LHCN-M2 (cell line): ENCODE measurements at regions not wholly inside any gene's neighbourhood (a gene's known extent, or its start where the extent isn't known, plus 50 kb on each side); places are given as distances from the start of the nearest gene placed in this dataset.

ENCODE experiments used
- DNase-seq: peaks from one replicate; pipeline ENCODE4 v3.0.0-alpha.2; 2012; ENCODE audit warnings: low read depth

GRCh38 chr1:194194724-194195123 is 1008.3 kb upstream of the B3GALT2 start:
- peak; percentile 20 for DNase-seq

- DNase-seq = no peak
Observed at GRCh38 chr1:194184974-194185373, 998.6 kb upstream of the B3GALT2 start.

GRCh38 chr1:194184425-194184824 is 998.0 kb upstream of the B3GALT2 start:
- DNase-seq = no peak

DNA sequence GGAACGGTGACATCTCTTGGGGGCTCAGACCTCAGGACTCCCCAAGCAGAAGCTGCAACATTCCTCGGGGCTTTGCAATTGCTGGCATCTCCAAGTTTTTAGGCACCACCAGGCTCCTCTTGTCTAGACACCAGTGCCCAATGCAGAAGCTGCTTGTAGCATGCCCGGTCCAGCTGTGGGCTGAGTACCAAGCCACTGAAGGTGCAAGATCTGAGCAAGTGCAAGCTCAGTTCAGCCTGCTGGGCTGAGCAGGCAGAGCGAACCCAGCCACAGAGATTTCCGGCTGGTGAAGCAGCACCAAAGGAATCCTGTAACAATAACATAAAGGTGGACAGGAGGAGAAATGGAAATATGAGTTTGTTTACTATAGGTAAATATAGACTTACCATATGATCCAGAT is 995.4 kb upstream of the B3GALT2 start:
- no peak for DNase-seq

DNA sequence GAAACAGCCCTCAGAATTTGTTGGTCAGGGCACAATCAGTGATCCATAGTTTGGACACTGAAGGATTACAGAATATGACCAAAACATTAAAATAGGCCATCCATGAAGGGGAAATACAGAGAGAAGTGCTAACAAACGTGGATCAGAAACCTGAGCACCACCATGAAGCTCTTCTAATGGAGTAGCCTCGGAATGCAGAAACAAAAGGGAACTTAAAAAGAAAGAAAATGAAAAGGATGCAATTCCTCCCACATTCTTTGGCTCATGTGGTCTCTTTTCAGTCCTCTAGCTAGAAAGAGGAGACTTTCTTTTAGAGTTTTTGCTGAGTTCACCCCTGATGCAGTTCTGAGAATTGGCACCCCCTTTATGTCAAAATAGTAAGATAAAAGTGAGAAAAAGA is 989.8 kb upstream of the B3GALT2 start:
- DNase-seq = no peak

DNA sequence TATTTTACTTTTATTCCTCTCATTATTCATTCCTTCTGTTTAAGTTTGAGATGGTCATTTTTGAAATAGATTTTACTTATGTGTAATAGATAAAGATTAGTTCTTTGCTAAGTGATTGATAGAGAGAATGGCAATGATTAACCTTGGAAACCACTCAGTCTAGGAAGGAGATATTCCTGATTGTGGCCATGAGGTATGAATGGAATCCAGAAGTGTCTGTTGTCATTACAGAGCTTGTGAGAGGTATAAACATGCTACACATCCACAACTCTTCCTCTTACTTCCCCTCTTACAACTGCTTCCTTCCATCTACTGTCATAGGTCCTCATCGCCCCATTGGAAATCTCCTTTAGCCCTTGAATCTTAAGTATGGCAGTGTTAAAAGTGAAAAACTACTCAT is 988.8 kb upstream of the B3GALT2 start:
- DNase-seq = no peak

DNA sequence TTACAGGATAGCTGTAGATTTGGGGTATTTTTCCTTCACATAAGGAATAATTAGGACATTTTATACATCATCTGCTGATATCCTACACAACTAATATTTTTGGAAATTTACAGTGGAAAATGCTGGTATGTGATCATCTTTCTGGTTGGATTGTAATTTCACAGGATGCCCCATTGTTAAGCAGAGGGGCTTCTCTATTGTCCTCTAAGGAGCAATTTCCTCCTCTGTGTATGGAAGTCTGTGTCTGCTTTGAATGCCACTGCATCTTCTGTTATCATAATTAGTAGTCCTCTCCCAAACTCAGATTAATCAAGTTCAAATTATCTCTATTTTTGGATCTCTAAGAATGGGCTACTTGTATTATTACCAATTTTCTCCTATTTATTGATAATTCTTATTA is 988.1 kb upstream of the B3GALT2 start:
- no peak for DNase-seq

- no peak for DNase-seq
Observed at GRCh38 chr1:194171596-194171995, 985.2 kb upstream of the B3GALT2 start.

DNA sequence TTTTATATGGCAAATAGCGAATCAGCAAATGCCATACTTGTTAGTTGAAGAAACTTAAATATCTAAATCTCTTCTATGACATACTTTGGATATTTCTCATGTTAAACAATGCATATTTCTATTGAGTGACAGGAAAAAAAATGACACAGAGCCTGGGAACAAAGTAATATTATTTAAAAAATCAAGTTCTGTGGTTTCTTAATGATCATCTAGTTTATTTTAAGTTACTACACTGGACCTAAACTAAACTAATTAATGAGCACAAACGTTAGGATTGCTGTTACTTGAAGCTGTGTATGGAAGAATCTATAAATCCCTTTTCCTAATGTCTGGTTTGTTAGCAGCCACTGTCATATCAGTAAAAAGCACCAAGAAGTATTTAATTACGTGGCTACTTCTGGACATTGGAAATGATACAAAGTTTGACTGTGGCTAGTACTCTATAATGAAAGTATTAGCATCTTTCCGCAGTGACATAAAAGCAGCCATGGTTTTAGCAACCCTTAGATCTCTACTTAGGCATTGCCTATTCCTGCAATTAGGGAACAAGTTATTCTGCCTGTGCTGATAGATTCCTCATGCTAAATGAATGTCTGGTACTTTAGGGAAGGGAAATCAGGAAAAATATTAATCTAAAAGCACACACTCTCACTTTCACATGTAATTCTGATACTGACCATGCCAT is 981.7 kb upstream of the B3GALT2 start:
- DNase-seq = no peak

DNA sequence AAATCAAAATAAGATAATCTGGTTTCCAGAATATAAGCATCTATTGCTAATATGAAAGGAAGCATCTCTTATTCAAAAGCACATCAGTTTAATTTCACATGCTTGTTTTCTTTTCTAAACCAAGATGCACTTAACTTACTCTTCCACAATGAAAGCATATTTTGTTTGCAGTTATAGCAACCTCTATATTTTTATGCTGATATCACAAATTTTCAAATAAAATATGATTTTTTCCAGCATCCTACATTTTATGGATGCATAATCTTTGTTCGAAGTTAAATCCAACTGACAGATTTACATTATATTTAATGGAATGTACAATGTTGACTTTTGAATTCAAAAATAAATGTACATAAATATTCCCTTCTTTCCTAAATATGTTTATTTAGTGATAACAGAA is 978.3 kb upstream of the B3GALT2 start:
- DNase-seq = no peak

- peak; percentile 25 for DNase-seq
Observed at GRCh38 chr1:194161591-194161990, 975.2 kb upstream of the B3GALT2 start.

DNA sequence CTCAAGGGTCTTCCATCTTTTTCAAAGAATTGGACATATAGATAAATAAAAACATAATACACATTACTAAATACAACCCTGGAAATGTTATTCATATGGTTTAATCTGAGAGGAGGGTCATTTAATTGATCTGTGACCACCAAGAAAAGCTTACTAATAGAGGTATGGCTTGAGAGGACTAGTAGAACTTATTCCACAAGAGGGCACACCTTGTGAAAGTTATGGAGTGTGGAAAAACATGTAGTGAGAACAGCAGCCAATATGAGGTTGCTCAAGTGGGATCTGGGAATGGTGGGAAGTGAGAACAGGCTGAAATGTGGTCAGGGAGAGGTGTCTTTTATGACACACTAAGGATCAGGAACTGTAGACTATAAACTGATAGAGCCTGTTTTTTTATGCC is 973.5 kb upstream of the B3GALT2 start:
- DNase-seq = peak; percentile 12

DNA sequence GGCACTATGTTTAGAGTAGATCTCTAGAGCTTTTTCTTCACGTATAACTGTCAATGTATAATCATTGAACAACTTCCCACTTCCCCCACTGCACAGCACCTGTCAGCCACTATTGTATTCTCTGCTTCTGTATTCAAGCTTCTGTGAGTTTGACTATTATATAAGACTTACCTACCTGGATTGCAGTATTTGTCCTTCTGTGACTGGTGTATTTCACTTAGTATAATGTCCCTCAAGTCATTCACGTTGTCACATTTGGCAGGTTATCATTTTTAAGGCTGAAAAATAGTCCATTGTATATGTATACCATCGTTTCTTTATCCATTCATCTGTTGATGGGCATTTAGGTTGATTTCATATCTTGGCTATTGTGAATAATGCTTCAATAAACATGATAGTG is 969.5 kb upstream of the B3GALT2 start:
- no peak for DNase-seq

GRCh38 chr1:194151056-194151455 is 964.6 kb upstream of the B3GALT2 start:
- DNase-seq = no peak

- DNase-seq = no peak
Observed at GRCh38 chr1:194150242-194150641, 963.8 kb upstream of the B3GALT2 start.

GRCh38 chr1:194133152-194133551 is 946.7 kb upstream of the B3GALT2 start:
- DNase-seq = no peak

DNA sequence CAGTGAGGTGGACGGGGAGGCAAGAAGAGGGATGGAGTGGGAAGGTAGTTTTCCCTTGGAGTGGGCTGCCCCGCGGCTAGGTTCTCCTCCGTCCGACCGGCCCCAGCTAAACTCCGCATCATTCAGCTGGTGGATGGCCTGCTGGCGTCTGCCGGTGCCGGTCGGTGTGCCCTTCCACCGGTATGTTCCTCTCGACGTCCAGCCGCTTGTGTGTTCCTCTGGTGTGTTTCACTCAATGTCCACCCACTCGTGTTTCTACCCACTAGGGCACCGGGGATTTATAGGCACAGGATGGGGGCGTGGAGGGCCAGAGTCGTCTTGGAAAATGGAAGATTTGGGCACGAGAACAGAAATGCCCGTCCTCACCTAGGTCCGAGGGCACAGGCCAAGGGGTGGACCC is 931.7 kb upstream of the B3GALT2 start:
- no peak for DNase-seq

DNA sequence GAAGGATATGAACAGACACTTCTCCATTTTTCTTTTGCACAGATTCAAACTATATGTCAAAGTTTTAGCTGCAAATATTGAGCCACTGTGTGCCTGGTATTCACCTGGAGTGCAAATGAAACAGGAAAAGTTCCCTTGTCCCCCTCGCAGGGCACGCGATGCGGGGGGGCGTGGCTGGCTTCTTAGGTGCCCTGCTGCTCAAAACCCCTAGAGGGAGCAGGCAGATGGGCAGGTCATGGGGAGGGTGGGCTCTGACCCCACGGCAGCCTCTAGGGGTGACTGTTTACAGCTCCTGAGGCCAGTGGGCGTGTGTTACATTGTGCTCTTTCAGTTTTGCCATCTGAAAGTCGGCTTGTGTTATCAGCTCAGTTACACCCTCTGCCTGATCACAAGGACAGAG is 931.2 kb upstream of the B3GALT2 start:
- DNase-seq = no peak

- DNase-seq = no peak
Observed at GRCh38 chr1:194114288-194114687, 927.9 kb upstream of the B3GALT2 start.

- DNase-seq = no peak
Observed at GRCh38 chr1:194105381-194105780, 919.0 kb upstream of the B3GALT2 start.

DNA sequence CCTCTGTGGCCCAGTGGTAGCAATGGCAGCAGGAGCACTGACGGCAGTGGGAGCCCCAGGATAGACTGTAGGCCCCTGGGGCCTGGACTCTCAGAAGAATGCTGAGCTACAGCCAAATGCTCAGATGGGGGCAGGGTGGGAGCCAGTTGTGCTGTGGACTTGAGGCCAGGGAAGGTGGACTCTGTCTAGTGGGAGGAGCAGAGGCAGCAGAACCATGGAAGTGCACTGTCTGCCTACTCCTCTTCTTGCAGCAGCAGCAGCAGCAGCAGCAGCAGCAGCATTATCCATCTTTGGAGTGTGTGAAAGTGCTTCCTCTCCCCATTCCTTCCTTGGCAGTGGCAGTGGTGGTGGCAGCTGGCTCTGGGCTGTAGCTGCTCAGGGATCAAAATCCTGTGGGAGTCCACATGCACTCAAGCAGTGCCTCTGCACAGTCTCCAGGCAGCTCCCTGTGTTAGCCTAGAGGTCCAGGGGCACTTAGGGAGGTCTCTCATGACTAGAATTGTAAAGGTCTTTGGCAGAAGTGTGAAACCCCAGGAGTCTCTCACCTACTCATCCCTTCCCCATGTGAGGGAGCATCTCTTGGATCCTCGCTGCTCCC is 917.9 kb upstream of the B3GALT2 start:
- no peak for DNase-seq

- DNase-seq = no peak
Observed at GRCh38 chr1:194103516-194104246, 917.3 kb upstream of the B3GALT2 start.

- DNase-seq = no peak
Observed at GRCh38 chr1:194103101-194103500, 916.7 kb upstream of the B3GALT2 start.
